Tibial nerve (tissue), 4 donors: ENCODE measurements at regions not wholly inside any gene's neighbourhood (a gene's known extent, or its start where the extent isn't known, plus 50 kb on each side); places are given as distances from the start of the nearest gene placed in this dataset.

ENCODE experiments used
- CTCF ChIP-seq, 5 experiments: fragments of 200-600 bp in 3 of 5; fragments of 450-650 bp in 2 of 5; sonication (generic) in 3 of 5; IDR thresholded peaks; one replicate each; pipeline ENCODE4 v1.5.1; 2016 to 2019; ENCODE audit warnings: antibody characterized with exemption in 5 of 5, mild to moderate bottlenecking in 3 of 5, moderate library complexity in 2 of 5
- EP300 ChIP-seq, 2 donors: sonication (generic); formaldehyde crosslinking; IDR thresholded peaks; one replicate each; pipeline ENCODE4 v1.6.1; 2017; ENCODE audit warnings: antibody characterized with exemption in 2 of 2, mild to moderate bottlenecking in 1 of 2
- POLR2A ChIP-seq, 2 donors: fragments of 450-650 bp; IDR thresholded peaks; one replicate each; pipeline ENCODE4 v1.6.1; 2017; ENCODE audit warnings: antibody characterized with exemption in 2 of 2, mild to moderate bottlenecking in 2 of 2, moderate library complexity in 2 of 2

GRCh38 chr18:56329536-56329935 is 308.9 kb downstream of the TXNL1 start:
- TF ChIP-seq CTCF (IDR thresholded peaks at IDR 0.05) (no peak), POLR2A (IDR thresholded peaks at IDR 0.05) (no peak), EP300 (IDR thresholded peaks at IDR 0.05) (no peak)
